NCI-H1930 (cell line): ENCODE measurements at regions not wholly inside any gene's neighbourhood (a gene's known extent, or its start where the extent isn't known, plus 50 kb on each side); places are given as distances from the start of the nearest gene placed in this dataset.

Experiments used
- DNase-seq, 2 experiments: peaks; one replicate each; lab custom pipeline; 2025; lab: John Stamatoyannopoulos, UW

DNA sequence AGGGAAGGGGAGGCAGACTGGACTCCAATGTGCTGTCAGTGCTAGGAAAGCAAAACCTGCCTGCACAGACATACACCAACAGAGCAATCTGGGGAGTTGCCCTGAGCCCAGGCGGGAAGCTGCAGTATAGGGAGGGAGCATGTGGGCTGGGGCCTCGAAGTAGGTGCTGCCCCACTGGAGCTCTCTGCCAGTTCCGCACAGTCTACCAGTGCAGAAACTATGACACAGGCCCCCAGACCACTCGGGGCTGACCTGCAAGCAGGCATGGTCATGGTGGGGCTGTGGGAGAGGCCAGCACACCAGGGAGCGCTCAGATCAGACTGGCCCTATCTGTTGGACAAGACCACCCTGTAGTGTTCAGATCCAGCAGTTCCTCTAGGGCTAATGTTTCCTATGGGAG lies 344.1 kb upstream of the TRAM1L1 start:
- DNase-seq: no peak

DNA sequence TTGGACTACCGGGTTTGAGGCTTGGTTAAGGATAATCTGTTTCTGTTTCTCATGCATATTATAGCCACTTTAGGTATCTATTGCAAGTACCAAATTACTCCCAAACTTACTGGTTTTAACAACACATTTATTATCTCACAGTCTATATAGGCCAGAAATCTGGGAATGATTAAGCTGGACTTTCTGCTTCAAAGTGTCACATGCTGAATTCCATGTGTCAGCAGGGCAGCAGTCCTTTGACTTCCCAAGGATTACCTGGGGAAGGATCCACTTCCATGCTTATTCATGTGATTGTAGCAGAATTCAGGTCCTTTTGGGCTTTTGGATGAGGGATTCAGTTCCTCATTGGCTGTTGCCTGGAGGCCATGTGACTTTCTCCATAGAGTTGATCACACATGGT lies 349.0 kb upstream of the TRAM1L1 start:
- DNase-seq: no peak

DNA sequence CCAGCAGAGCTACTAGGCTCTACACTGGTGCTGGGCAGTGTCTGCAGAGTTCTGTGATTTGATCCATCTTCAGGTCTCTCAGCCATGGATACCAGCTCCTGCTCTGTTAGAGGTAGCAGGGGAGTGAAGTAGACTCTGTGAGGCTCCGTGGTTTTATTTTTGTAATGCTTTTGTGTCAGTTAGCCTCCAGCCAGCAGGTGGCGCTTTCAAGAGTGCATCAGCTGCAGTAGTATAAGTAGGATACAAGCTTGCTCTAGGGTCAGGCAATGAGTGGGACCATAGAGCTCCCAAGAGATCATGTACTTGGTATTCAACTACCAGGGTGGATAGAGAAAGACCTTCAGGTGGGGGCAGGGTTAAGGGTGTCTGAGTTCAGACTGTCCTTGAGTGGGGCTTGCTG lies 362.5 kb upstream of the TRAM1L1 start:
- DNase-seq: no peak

DNA sequence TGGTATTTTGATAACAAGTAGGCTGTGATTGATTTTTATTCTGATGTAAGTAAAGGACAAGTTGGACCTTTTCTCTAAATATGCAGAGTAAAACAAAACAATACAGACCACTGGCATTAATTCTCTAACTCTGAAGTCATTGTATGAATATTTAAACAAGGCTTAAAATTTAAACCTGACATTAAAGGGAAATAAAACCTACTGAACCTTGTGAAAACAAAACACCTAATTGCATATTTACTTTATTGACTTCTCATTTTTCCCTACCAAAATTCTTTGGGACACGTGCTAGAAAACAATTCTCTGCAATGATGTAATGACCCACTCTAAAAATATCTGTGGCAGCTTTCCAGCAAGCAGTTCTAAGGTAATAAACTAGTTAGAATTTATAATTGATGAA lies 369.7 kb upstream of the TRAM1L1 start:
- DNase-seq: no peak

DNA sequence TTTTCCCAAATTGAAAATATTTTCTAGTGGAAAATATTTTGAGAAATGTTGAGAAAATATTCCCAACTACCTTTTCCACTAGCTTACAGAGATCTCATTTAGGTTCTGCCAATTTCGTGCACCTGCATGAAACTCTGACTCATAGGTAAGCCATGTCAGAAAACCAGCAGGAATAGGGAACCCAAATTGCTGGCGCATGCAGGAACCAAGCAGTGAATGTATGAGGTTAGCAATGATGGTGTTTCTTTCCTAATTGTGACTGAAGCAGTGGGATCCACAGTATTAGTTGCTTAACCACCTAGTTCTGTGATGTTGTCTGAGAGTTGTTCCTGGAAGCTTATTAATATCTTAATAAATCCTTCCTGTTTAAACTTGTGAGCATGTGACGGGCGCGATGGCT lies 381.0 kb upstream of the TRAM1L1 start:
- DNase-seq: no peak

DNA sequence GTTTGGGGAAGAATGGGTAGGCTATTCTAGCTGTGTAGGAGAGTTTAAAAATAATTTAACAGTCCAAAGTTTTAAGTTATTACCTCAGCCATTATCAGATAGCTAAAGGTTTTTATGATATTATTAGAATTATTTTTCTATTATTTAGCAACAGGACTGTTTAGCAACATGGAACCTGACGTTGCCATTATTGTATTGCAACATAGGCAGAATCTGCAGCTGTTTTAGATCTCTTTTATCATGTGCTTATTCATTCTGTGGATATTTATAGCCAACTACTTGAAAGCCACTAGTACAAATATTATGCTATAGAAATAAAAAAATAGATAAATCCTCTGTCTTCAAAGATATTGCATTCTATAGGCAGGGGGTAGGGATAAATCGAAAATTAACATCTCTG lies 382.0 kb upstream of the TRAM1L1 start:
- no peak for DNase-seq

DNA sequence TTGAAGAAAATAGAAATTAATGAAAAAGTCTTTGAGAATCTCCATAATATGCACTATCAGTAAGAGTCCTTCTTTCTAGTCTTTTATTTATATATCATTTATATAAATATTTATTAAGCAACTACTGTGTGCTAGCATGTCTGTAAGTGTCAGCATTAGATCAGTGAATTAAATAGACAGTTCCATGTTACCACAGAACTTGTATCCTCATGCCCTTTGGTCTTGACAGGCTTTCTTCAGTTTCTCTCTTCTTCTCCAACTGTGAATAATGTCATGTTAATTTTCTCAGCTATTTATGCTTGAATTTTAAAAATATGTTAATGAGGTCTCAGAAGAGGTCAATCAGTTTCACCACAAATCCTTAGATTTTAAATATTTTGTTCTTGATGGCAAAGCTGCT lies 389.6 kb upstream of the TRAM1L1 start:
- DNase-seq: no peak

DNA sequence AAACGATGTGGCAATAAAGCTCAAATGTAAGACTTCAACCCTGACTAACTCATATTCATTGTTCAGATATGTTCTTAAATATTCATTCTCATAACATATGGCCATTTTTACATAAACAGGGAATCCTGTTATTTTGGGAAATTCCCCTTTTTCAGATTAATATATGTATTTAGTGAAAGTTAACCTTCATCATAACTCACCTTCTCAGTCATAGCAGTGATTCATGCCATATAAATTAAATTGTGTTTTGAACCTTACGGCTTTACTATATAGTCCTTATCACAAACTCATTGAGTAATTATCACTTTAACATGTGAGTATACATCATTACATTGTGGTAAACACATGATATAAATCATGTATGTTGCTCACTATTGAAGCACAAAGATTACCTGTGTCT lies 392.5 kb upstream of the TRAM1L1 start:
- DNase-seq: no peak

DNA sequence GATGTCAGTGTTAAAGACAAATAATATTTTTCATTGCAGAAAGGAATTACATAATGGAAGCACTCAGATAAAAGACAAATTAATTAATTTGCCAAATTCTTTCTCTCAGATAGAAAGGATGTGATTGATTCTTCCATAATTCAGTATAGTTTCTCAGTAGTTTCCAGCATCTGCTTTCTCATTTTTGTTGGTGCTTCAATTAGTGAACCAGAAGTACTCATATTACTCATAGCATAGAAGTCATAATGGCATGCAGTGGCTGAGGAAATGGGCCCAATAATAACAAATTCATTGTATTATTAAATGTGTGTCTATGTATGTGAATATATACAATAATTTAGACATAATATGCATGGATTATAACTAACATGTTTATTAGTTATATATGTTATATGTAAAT lies 393.3 kb upstream of the TRAM1L1 start:
- no peak for DNase-seq

DNA sequence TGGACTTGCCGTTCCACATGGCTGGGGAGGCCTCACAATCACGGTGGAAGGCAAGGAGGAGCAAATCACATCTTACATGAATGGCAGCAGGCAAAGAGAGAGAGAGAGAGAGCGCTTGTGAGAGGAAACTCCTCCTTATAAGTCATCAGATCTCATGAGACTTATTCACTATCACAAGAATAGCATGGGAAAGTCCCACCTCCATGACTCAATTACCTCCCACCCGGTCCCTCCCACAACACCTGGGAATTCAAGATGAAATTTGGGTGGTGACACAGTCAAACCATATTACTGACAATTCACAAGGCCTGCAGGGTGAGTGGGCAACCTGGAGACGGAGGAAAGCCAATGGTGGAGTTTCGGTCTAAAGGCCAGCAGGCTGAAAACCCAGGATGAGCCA lies 394.3 kb upstream of the TRAM1L1 start:
- no peak for DNase-seq

DNA sequence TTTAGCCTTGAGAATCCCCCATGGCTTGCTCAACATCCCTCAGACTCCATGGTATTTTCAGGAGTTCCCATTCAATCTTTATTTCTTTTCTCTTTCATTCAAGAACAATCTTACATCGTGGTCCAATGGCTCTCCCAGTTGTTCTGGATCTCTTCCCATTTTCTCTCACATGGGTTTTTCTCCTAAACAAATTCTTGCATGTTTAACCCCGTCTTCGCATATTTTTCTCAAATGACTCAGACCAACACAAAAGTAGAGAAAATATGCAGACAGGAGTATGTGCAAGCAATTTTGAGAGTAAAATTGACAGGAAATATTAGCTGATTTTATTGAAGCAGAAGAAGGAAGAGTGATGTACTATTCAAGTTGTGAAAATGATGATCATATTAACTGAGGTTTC lies 396.4 kb upstream of the TRAM1L1 start:
- no peak for DNase-seq

DNA sequence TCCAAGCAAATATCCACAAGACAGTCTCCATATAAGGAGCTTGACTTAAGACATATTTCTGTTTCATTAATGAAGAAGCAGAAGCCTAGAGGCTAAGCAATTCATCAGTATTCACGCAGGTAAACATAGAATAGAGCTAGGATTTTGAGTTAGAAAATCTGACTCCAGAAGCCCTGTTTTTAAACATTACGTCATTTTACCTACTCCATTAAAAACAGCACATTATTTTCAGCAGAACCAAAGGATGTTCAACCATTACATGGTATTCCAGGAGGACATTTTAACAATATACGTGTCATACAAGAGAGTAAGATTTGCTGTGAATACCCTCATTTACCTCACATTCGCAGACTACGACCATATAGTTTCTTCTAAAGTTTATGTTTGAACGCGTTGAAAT lies 403.3 kb upstream of the TRAM1L1 start:
- DNase-seq: no peak

DNA sequence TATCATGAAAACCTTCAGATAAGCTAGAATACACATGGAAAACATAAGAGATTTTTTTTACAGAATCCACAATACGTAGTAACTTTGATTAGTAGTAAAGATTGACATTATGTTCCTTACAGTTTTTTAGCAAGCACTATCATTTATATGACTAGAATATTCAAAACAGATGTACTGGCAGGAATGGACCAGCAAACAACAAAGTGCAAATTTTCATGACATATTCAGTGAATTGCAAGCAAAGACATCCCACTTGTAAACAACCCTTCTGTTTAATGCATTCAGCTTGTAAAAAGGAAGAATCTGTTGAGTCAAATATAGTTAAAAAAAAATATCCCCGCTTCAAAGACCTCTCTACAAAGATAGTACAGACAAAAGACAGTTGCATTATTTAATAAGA lies 403.7 kb upstream of the TRAM1L1 start:
- DNase-seq: no peak

DNA sequence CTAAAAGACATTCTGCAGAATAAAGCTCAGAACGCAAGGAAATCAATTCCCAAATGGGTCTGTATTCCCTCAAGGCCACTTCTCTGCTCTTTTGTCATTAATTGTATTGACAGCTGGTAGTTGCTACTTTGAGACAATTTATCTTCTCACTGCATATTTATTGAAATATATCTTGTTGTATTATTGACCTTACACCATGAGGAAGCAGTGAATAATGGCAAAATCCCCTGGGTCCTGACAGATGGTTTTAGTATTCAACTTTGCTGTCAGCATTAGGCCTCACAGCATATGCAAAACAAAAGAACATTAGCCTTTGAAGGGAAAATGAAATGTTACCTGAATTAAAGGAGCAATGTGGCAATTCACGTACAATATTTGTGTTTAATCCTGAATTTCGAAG lies 406.1 kb upstream of the TRAM1L1 start:
- DNase-seq: no peak

DNA sequence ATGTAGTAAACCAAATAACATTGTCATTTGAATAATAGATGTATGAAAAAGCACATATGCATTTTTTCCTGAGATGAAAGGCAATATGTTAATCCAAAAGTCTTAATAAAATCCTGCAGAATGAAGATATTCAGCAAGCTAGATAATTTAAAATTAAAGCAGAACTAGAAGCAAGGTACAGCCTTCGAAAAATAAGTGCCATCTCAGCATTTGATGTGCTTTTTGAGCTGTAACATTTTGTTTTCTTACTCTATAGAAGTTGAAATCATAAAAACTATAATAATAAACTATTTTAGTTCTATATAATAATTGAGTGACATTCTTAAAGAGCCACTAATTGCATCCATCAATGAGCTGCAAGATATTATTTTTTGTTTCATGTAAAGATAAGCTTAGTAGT lies 410.4 kb upstream of the TRAM1L1 start:
- DNase-seq: no peak

DNA sequence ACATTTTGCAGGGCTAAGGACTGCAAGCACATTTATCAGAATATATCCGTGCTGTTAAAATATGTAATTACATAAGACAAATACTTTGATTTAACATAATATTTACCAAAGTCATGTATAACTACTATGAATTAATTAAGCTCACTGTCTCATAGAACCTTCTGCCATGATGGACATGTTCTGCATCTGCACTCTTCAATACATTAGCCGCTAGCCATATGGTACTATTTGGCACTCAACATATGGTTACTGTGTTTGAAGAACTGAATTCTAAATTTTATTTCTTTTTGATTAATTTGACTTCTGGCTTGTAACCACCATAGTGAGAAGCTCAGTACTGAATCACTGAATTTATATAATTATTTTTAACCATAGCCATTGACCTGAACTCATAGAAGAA lies 427.0 kb upstream of the TRAM1L1 start:
- no peak for DNase-seq

DNA sequence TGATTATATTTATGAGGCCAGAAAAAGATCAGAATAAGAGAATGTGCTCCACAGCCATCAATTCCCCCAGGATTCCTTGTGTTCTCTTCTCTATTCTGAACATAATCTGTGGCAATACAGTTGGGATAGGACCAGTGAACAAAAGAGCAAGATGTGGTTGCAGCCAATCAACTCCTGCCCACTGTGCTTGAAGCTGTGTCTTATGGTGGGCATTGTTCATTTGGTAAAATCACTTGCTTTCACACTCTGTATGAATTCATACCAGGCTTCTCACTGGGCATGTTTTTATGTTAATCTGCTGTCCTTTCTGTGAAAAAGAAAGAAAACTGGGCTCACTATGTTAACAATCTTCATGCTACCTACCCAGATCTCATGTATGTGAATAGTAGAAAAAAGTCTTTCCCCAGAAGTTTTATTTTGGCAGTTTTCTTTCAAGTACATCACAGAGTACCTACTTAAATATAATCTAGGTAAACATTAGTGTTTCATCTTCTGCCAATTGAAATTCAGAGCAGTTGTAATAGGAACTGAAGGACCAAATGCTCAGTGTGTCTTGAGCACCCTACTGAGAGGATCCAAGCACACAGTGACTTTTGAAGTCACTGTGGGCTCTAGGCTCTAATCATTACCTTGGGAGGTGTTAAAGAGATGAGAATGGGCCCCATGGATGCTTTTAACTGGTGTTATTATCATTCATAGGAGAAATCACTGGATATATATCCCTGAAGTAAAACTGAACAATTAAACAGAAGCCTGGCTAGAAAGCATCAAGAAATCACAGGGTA lies 429.2 kb upstream of the TRAM1L1 start:
- DNase-seq: no peak

DNA sequence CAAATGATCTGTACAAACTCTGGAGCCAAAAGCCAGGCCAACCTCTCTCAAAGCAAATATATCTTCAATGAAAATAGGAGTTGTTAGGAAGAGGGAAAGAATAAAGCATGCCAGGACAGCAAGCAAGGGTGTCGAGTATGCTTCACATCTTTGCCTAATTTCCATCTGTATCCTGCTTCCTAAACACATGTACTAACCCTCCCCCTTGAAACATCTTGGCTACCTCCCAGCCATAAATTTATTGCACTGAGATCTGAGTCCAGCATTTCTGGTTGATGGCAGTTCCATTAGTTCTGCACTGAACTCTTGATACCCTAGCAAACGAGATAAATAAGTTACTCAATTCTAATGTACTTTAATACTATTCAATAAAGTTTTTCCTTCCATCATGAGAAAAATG lies 430.5 kb upstream of the TRAM1L1 start:
- no peak for DNase-seq

DNA sequence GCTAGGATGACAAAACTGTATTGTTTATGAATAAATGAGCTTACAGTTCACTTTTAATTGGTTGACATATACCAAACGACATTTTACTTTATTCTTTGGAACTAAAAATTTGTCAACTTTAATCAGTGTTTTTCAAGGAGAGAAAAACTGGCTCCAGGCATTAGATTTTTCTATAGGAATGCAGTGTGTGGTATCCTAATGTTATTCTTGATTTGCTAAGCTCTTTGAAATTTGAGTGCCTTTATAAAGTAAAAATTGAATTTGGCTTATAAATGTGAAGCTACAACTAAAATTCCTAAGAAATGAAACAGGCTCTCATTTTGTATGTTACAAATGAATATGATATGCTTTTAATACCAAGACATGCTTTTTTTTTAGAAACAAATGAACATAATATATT lies 442.2 kb upstream of the TRAM1L1 start:
- DNase-seq: no peak

DNA sequence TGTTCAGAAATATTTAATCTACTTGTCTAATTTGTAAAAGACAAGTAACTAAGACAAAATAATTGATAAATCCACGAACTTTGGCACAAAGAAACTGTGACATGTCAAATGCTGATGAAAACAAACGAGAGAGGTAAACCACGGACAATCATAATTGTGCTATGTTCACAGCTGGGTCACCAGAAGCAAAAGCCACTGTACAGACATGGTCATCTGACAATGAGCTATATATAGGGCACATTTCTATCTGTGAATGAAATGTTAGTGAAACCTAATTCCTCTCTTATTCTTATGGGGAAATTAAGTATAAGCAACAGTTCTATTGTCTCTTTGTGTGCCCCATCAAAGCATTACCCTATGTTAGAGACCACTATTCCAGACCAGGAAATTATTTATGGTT lies 444.0 kb upstream of the TRAM1L1 start:
- no peak for DNase-seq

DNA sequence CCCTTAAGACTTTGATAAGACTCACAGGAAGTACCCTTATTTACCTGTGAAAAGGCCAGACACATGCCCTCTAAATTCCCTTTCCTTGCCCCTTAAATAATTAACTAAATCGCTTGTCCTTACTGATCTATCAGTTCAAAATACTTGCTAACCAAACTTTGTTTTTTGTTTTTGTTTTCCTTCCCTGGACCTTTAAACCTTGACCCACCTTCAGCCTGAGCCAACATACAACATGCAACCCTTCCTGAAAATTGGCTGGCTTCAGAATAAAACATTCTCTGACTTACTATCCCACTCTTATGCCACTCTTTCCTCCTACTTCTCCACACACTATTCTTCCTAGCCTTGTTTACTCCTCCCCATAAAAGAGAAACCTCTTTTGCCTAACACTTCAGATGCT lies 448.1 kb upstream of the TRAM1L1 start:
- no peak for DNase-seq

DNA sequence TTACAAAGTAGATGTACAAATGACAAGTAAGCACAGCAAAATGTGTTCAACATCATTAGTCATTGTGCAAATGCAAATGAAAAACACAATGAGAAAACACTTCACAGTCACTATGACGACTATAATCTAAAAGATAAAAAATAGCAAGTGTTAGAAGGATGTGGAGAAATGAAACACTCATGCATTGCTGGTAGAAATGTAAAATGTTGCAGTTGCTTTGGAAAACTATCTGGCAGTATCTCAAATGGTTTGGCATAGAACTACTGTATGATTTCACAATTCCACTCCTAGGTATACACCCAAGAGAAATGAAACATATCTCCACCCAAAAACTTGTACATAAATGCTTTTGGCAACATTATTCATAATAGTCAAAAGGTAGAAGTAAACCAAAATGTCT lies 459.7 kb upstream of the TRAM1L1 start:
- no peak for DNase-seq

DNA sequence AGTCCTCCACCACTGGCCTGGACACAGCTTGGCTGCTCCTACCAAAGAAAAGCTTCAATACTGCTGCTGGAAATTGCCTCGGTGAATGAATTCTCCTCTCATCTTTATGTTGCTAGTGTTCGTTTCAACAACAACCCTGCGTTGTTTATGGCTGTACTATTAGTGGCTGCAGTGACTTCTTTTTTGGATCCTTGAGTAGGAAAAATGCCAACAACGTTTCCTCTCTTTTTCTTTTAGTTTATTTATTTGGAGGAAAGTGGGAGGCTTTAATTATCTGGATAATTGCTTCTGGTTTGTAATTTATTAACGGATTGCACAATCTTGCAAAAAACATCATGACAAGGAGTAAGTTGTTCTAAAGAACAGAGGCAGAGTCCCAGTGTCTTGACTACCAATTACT lies 464.1 kb upstream of the TRAM1L1 start:
- no peak for DNase-seq

DNA sequence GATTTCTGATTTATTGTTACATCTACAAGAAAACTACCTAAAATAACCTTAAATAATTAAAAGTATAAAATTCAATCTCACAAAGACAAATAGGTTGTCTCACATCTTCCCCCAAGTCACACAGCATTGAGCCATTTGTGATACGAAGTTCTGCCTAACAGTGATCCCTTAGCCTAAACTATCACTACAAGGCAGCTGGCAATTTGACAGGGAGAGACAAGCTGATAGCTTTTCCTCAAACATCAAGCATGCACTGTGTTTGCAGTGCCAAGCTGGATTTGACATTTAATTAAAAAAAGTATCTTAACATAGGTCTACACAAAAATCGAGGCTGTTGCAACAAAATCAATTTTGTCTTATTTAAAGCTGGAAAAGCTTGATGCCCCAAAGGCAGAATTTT lies 464.7 kb upstream of the TRAM1L1 start:
- no peak for DNase-seq

DNA sequence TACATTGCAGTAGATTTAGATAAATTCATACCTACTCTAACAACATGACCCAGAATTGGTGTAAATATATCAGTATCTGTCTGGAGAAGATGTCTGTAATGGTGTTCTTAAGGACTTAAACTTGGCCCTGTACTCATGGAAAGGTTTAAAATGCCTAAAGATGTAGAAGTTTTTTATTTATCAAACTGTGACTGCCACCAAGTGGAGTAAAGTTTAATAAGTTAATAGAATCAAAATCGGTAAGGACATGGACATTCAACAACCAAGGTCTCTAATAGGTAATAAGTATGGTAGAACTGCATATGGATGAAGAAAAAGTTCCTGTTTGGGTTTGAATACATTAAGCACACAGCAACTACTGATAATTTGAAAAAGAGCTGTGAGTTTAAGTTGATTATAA lies 474.0 kb upstream of the NDST3 start:
- DNase-seq: no peak
